H9 (cell line): ENCODE measurements at regions not wholly inside any gene's neighbourhood (a gene's known extent, or its start where the extent isn't known, plus 50 kb on each side); places are given as distances from the start of the nearest gene placed in this dataset.

Experiments
- DNase-seq: peaks from one replicate; pipeline ENCODE4 v3.0.0-alpha.2; 2017
- H2AFZ ChIP-seq: one replicate; pipeline ENCODE4 v1.6.1; 2013; ENCODE audit warnings: mild to moderate bottlenecking, low read length, control low read depth, moderate library complexity
- H2AK5ac ChIP-seq: 2 replicates; pipeline ENCODE4 v1.6.1; 2013; ENCODE audit warnings: low read length, control low read depth, mixed read lengths; ENCODE audit not compliant: insufficient read length
- H2BK120ac ChIP-seq: one replicate; pipeline ENCODE4 v1.6.1; 2013; ENCODE audit warnings: low read depth, mild to moderate bottlenecking, low read length, control low read depth, inconsistent platforms; ENCODE audit not compliant: poor library complexity, severe bottlenecking
- H2BK12ac ChIP-seq: 2 replicates; pipeline ENCODE4 v1.6.1; 2013; ENCODE audit warnings: low read length, control low read depth, mixed read lengths, low read depth; ENCODE audit not compliant: insufficient read length
- H2BK15ac ChIP-seq: 2 replicates; pipeline ENCODE4 v1.6.1; 2013; ENCODE audit warnings: low read depth, low read length, control low read depth
- H2BK20ac ChIP-seq: one replicate; pipeline ENCODE4 v1.6.1; 2013; ENCODE audit warnings: low read depth, mild to moderate bottlenecking, low read length, control low read depth, inconsistent platforms; ENCODE audit not compliant: poor library complexity, severe bottlenecking
- H2BK5ac ChIP-seq: 2 replicates; pipeline ENCODE4 v1.6.1; 2013; ENCODE audit warnings: low read length, control low read depth, mixed read lengths; ENCODE audit not compliant: insufficient read length
- H3K14ac ChIP-seq: 2 replicates; pipeline ENCODE4 v1.6.1; 2013; ENCODE audit warnings: low read length, control low read depth; ENCODE audit not compliant: insufficient read depth
- H3K18ac ChIP-seq: 2 replicates; pipeline ENCODE4 v1.6.1; 2013; ENCODE audit warnings: low read depth, mild to moderate bottlenecking, mixed read lengths, low read length, control low read depth; ENCODE audit not compliant: insufficient read length
- H3K23ac ChIP-seq: 2 replicates; pipeline ENCODE4 v1.6.1; 2013; ENCODE audit warnings: low read length, control low read depth, mixed read lengths, low read depth; ENCODE audit not compliant: insufficient read length
- H3K23me2 ChIP-seq: 2 replicates; pipeline ENCODE4 v1.6.1; 2013; ENCODE audit warnings: low read depth, mild to moderate bottlenecking, mixed read lengths, low read length, control low read depth; ENCODE audit not compliant: insufficient read length, poor library complexity, severe bottlenecking
- H3K27ac ChIP-seq: 2 replicates; pipeline ENCODE4 v1.5.1; 2013; ENCODE audit warnings: low read length, control low read depth, mixed read lengths, low read depth; ENCODE audit not compliant: insufficient read length
- H3K27me3 ChIP-seq: 2 replicates; pipeline ENCODE4 v1.6.1; 2013; ENCODE audit warnings: low read length, control low read depth, inconsistent platforms; ENCODE audit not compliant: insufficient read depth
- H3K4ac ChIP-seq: 2 replicates; pipeline ENCODE4 v1.6.1; 2013; ENCODE audit warnings: low read depth, mild to moderate bottlenecking, control low read depth, inconsistent platforms, low read length, moderate library complexity
- H3K4me1 ChIP-seq: 2 replicates; pipeline ENCODE4 v1.6.1; 2013; ENCODE audit warnings: low read length, control low read depth, inconsistent platforms; ENCODE audit not compliant: insufficient read depth
- H3K4me2 ChIP-seq: 2 replicates; pipeline ENCODE4 v1.6.1; 2013; ENCODE audit warnings: low read length, control low read depth, mixed read lengths; ENCODE audit not compliant: insufficient read length, insufficient read depth
- H3K56ac ChIP-seq: 2 replicates; pipeline ENCODE4 v1.6.1; 2013; ENCODE audit warnings: low read depth, mild to moderate bottlenecking, mixed read lengths, low read length, control low read depth; ENCODE audit not compliant: insufficient read length
- H3K79me1 ChIP-seq: 2 replicates; pipeline ENCODE4 v1.6.1; 2013; ENCODE audit warnings: low read depth, mild to moderate bottlenecking, moderate library complexity, low read length, control low read depth, inconsistent platforms; ENCODE audit not compliant: insufficient read depth, poor library complexity, severe bottlenecking
- H3K79me2 ChIP-seq: 2 replicates; pipeline ENCODE4 v1.6.1; 2013; ENCODE audit warnings: low read length, control low read depth, inconsistent platforms; ENCODE audit not compliant: insufficient read depth
- H3K9ac ChIP-seq: 2 replicates; pipeline ENCODE4 v1.6.1; 2013; ENCODE audit warnings: low read length, control low read depth, mixed read lengths; ENCODE audit not compliant: insufficient read length; ENCODE audit errors: extremely low read depth
- H3K9me3 ChIP-seq: one replicate; pipeline ENCODE4 v1.6.1; 2013; ENCODE audit warnings: low read depth, low read length, inconsistent platforms; ENCODE audit not compliant: control insufficient read depth
- H3T11ph ChIP-seq: one replicate; pipeline ENCODE4 v1.6.1; 2013; ENCODE audit warnings: mild to moderate bottlenecking, low read length, control low read depth, inconsistent platforms
- H4K20me1 ChIP-seq: one replicate; pipeline ENCODE4 v1.6.1; 2013; ENCODE audit not compliant: control insufficient read depth, insufficient read length, insufficient read depth
- H4K5ac ChIP-seq: 2 replicates; pipeline ENCODE4 v1.6.1; 2013; ENCODE audit warnings: low read depth, mild to moderate bottlenecking, mixed read lengths, low read length, control low read depth; ENCODE audit not compliant: insufficient read length
- H4K8ac ChIP-seq: replicated peaks from 2 replicates; pipeline ENCODE4 v1.6.1; 2013; ENCODE audit warnings: low read length, control low read depth, mixed read lengths, low read depth; ENCODE audit not compliant: insufficient read length
- H4K91ac ChIP-seq: 2 replicates; pipeline ENCODE4 v1.6.1; 2013; ENCODE audit warnings: low read depth, mild to moderate bottlenecking, moderate library complexity, mixed read lengths, low read length, control low read depth; ENCODE audit not compliant: insufficient read length
- H3K27ac Mint-ChIP-seq, 3 experiments: 2 replicates in 2 of 3; 3 replicates in 1 of 3; pipeline ENCODE4 v1.8.0; 2020 to 2021; ENCODE audit warnings: mixed read lengths in 3 of 3, mild to moderate bottlenecking in 1 of 3, moderate library complexity in 1 of 3
- H3K27me3 Mint-ChIP-seq: 2 replicates; pipeline ENCODE4 v1.8.0; 2021; ENCODE audit warnings: low read depth, mild to moderate bottlenecking, moderate library complexity, mixed read lengths
- H3K36me3 Mint-ChIP-seq, 3 experiments: 2 replicates in 2 of 3; 3 replicates in 1 of 3; pipeline ENCODE4 v1.8.0; 2020 to 2021; ENCODE audit warnings: low read depth in 3 of 3, mixed read lengths in 3 of 3; ENCODE audit not compliant: insufficient read depth in 1 of 3
- H3K4me1 Mint-ChIP-seq, 2 experiments: 2 replicates each; pipeline ENCODE4 v1.8.0; 2020; ENCODE audit warnings: mixed read lengths in 2 of 2
- H3K4me3 Mint-ChIP-seq, 2 experiments: 2 replicates in 1 of 2; 3 replicates in 1 of 2; pipeline ENCODE4 v1.8.0; 2020 to 2021; ENCODE audit warnings: mild to moderate bottlenecking in 2 of 2, mixed read lengths in 2 of 2, moderate library complexity in 1 of 2
- H3K9me3 Mint-ChIP-seq, 2 experiments: 2 replicates in 1 of 2; 3 replicates in 1 of 2; pipeline ENCODE4 v1.8.0; 2020; ENCODE audit warnings: mild to moderate bottlenecking in 2 of 2, mixed read lengths in 2 of 2, moderate library complexity in 1 of 2
- WGBS: extraction: QIAGEN DNeasy Blood & Tissue Kit; methylation state at CpG from one replicate; pipeline ENCODE4 v1.1.7; 2013; ENCODE audit warnings: missing lambda C conversion rate, low lambda C conversion rate, mixed read lengths; ENCODE audit not compliant: insufficient read length; ENCODE audit errors: extremely low coverage; 5-methylcytosine and 5-hydroxymethylcytosine counted together
- TF ChIP-seq, protein P1 (sequence below): fragments of 200-600 bp; sonication (generic); conservative IDR thresholded peaks from 3 replicates; pipeline ENCODE4 v1.8.0; 2021; ENCODE audit warnings: antibody characterized with exemption, mild to moderate bottlenecking

DNA sequence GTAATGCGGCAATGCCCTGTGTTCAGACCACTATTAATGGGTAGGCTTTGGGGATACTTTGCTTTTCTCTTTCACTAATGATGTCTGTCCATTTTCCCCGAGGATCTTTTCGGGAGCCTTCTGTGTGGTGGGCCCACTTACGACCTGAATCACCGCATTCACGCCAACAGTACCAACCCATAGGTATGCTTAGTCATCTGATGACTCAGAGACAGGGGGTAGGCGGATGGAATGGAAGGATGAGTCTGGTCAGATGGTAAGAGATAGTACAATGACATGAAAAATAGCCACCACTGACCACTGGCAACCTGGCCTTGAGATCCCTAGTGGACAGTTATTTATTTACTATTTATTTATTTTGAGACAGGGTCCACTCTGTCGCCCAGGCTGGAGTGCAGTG lies 76.0 kb upstream of the DHRSX start:
- WGBS: no CpG with 5 or more reads among the region's 8 CpGs
- H2BK12ac ChIP-seq: no peak overlapping the region
- H3K4me2 ChIP-seq: no peak overlapping the region
- no peak overlapping the region for H3K18ac ChIP-seq
- no peaks in the 10 kb centered on the region; the same call in 1 of the 2 replicates for H3K4me1 ChIP-seq
- H3K14ac ChIP-seq: no peak overlapping the region
- H2BK15ac ChIP-seq: no peak overlapping the region
- Mint-ChIP-seq H3K27me3 (peaks cover 11% of the 10 kb centered on the region), H3K36me3 (no peaks in the 10 kb centered on the region; a peak in 1 of 7 replicates), H3K4me1 (peaks cover 25 to 31% of the 10 kb centered on the region in 2 experiments), H3K9me3 (no peaks in the 10 kb centered on the region; a peak in 1 of 5 replicates), H3K4me3 (no peak overlapping the region), H3K27ac (0 out of 7 replicates have a peak overlapping the region, but pooled peaks of 1 of the 3 experiments have one; percentile 5)
- no peak overlapping the region for H3K56ac ChIP-seq
- TF ChIP-seq, protein P1, sequence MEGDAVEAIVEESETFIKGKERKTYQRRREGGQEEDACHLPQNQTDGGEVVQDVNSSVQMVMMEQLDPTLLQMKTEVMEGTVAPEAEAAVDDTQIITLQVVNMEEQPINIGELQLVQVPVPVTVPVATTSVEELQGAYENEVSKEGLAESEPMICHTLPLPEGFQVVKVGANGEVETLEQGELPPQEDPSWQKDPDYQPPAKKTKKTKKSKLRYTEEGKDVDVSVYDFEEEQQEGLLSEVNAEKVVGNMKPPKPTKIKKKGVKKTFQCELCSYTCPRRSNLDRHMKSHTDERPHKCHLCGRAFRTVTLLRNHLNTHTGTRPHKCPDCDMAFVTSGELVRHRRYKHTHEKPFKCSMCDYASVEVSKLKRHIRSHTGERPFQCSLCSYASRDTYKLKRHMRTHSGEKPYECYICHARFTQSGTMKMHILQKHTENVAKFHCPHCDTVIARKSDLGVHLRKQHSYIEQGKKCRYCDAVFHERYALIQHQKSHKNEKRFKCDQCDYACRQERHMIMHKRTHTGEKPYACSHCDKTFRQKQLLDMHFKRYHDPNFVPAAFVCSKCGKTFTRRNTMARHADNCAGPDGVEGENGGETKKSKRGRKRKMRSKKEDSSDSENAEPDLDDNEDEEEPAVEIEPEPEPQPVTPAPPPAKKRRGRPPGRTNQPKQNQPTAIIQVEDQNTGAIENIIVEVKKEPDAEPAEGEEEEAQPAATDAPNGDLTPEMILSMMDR: no peak
- H3K9ac ChIP-seq: no peak overlapping the region
- no peak overlapping the region for H3K27ac ChIP-seq
- H2BK5ac ChIP-seq: no peak overlapping the region
- no peak overlapping the region for H4K91ac ChIP-seq
- H4K5ac ChIP-seq: no peak overlapping the region
- no peaks in the 10 kb centered on the region for H3K9me3 ChIP-seq
- H2BK20ac ChIP-seq: no peak overlapping the region
- H3K23me2 ChIP-seq: no peaks in the 10 kb centered on the region
- peaks cover 5% of the 10 kb centered on the region; the same call in 1 of the 2 replicates for H3K27me3 ChIP-seq
- H4K20me1 ChIP-seq: no peaks in the 10 kb centered on the region
- no peak overlapping the region for H2AFZ ChIP-seq
- H3K23ac ChIP-seq: no peak overlapping the region
- H3T11ph ChIP-seq: no peak overlapping the region
- no peak for DNase-seq
- H3K4ac ChIP-seq: no peak overlapping the region
- no peaks in the 10 kb centered on the region for H3K79me2 ChIP-seq
- H4K8ac ChIP-seq: no peak overlapping the region
- H2BK120ac ChIP-seq: no peak overlapping the region
- H2AK5ac ChIP-seq: no peak overlapping the region
- H3K79me1 ChIP-seq: no peaks in the 10 kb centered on the region
